Smooth muscle cell (in vitro differentiated cells): ENCODE measurements at regions not wholly inside any gene's neighbourhood (a gene's known extent, or its start where the extent isn't known, plus 50 kb on each side); places are given as distances from the start of the nearest gene placed in this dataset.

Experiments
- DNase-seq: peaks from one replicate; lab custom pipeline; 2025; ENCODE audit not compliant: unreplicated experiment; lab: John Stamatoyannopoulos, UW
- H2AFZ ChIP-seq: fragments of 200-600 bp; sonication (generic); 2 replicates; pipeline ENCODE4 v1.6.0; 2016; ENCODE audit warnings: antibody characterized with exemption, low read depth, mild to moderate bottlenecking
- H3F3A ChIP-seq: fragments of 200-600 bp; sonication (generic); 2 replicates; pipeline ENCODE4 v1.6.0; 2017; ENCODE audit warnings: antibody characterized with exemption, low read depth
- H3K27ac ChIP-seq: fragments of 200-600 bp; sonication (generic); 2 replicates; pipeline ENCODE4 v1.5.1; 2016; ENCODE audit warnings: low read depth, mild to moderate bottlenecking
- H3K27me3 ChIP-seq: fragments of 200-600 bp; sonication (generic); 2 replicates; pipeline ENCODE4 v1.6.1; 2016; ENCODE audit warnings: low read depth, mild to moderate bottlenecking
- H3K36me3 ChIP-seq: fragments of 200-600 bp; sonication (generic); 2 replicates; pipeline ENCODE4 v1.5.1; 2016; ENCODE audit warnings: low read depth
- H3K4me1 ChIP-seq: fragments of 200-600 bp; sonication (generic); 2 replicates; pipeline ENCODE4 v1.5.1; 2016; ENCODE audit warnings: low read depth
- H3K4me2 ChIP-seq: fragments of 200-600 bp; sonication (generic); 2 replicates; pipeline ENCODE4 v1.6.0; 2016; ENCODE audit warnings: mild to moderate bottlenecking
- H3K4me3 ChIP-seq: fragments of 200-600 bp; sonication (generic); 2 replicates; pipeline ENCODE4 v1.5.1; 2016; ENCODE audit warnings: mild to moderate bottlenecking
- H3K79me2 ChIP-seq: fragments of 200-600 bp; sonication (generic); 2 replicates; pipeline ENCODE4 v1.6.0; 2016; ENCODE audit warnings: low read depth, mild to moderate bottlenecking
- H3K9ac ChIP-seq: fragments of 200-600 bp; sonication (generic); 2 replicates; pipeline ENCODE4 v1.6.0; 2016; ENCODE audit warnings: low read depth
- H3K9me3 ChIP-seq: fragments of 200-600 bp; sonication (generic); replicated peaks from 2 replicates; pipeline ENCODE4 v1.5.1; 2016; ENCODE audit warnings: low read depth
- H4K20me1 ChIP-seq: fragments of 200-600 bp; sonication (generic); 2 replicates; pipeline ENCODE4 v1.6.0; 2016; ENCODE audit warnings: low read depth
- CTCF ChIP-seq: fragments of 200-600 bp; sonication (generic); IDR thresholded peaks from 2 replicates; pipeline ENCODE4 v1.5.1; 2017; ENCODE audit warnings: borderline replicate concordance, mild to moderate bottlenecking, antibody characterized with exemption; ENCODE audit not compliant: insufficient read depth, poor library complexity, severe bottlenecking
- WGBS: methylation state at CpG from one replicate; pipeline ENCODE4 v1.1.7; 2016; ENCODE audit warnings: low lambda C conversion rate; 5-methylcytosine and 5-hydroxymethylcytosine counted together

- H3K4me2 ChIP-seq: no peak overlapping the region
- no peak overlapping the region for H3K9ac ChIP-seq
- H3K9me3 ChIP-seq: no peaks in the 10 kb centered on the region
- no peaks in the 10 kb centered on the region for H3K79me2 ChIP-seq
- H3K27ac ChIP-seq: no peak overlapping the region
- no peak for DNase-seq
- no peak for TF ChIP-seq CTCF
- H3K4me1 ChIP-seq: no peaks in the 10 kb centered on the region
- H4K20me1 ChIP-seq: no peaks in the 10 kb centered on the region
- H3F3A ChIP-seq: no peaks in the 10 kb centered on the region
- no peaks in the 10 kb centered on the region for H3K36me3 ChIP-seq
- H3K4me3 ChIP-seq: no peak overlapping the region
- peaks cover 13% of the 10 kb centered on the region for H3K27me3 ChIP-seq
- no peak overlapping the region for H2AFZ ChIP-seq
- WGBS: 85% methylated on average over 4 of the region's 4 CpGs
These were observed 153.8 kb downstream of the ASB1 start for GRCh38 chr2:238580486-238580885.

- Histone ChIP-seq H4K20me1 (no peaks in the 10 kb centered on the region), H3K9me3 (no peaks in the 10 kb centered on the region), H3F3A (no peaks in the 10 kb centered on the region), H3K9ac (no peak overlapping the region), H3K36me3 (no peaks in the 10 kb centered on the region), H3K79me2 (no peaks in the 10 kb centered on the region), H3K4me3 (no peak overlapping the region), H2AFZ (no peak overlapping the region), H3K4me1 (no peaks in the 10 kb centered on the region), H3K4me2 (no peak overlapping the region), H3K27me3 (peaks cover 6% of the 10 kb centered on the region), H3K27ac (no peak overlapping the region)
- no peak for DNase-seq
- WGBS: 75% methylated on average over 4 of the region's 4 CpGs
- TF ChIP-seq CTCF: no peak
These were observed 154.4 kb downstream of the ASB1 start for GRCh38 chr2:238581126-238581525.

GRCh38 chr2:238582159-238582558, 155.4 kb downstream of the ASB1 start:
- Histone ChIP-seq H3K4me2 (no peak overlapping the region), H3K4me1 (no peaks in the 10 kb centered on the region), H3K9ac (no peak overlapping the region), H3K79me2 (no peaks in the 10 kb centered on the region), H2AFZ (no peak overlapping the region), H3K27ac (no peak overlapping the region), H3K4me3 (no peak overlapping the region), H3K36me3 (no peaks in the 10 kb centered on the region), H3F3A (no peaks in the 10 kb centered on the region), H3K9me3 (no peaks in the 10 kb centered on the region), H4K20me1 (no peaks in the 10 kb centered on the region), H3K27me3 (no peaks in the 10 kb centered on the region)
- WGBS: 76% methylated on average over 1 of the region's 1 CpG
- TF ChIP-seq CTCF: no peak
- no peak for DNase-seq

GRCh38 chr2:238584617-238585016, 157.9 kb downstream of the ASB1 start:
- Histone ChIP-seq H3K27ac (no peak overlapping the region), H4K20me1 (no peaks in the 10 kb centered on the region), H3F3A (no peaks in the 10 kb centered on the region), H3K27me3 (no peaks in the 10 kb centered on the region), H3K9me3 (no peaks in the 10 kb centered on the region), H3K4me3 (no peak overlapping the region), H3K4me2 (no peak overlapping the region), H2AFZ (no peak overlapping the region), H3K9ac (no peak overlapping the region), H3K79me2 (no peaks in the 10 kb centered on the region), H3K4me1 (no peaks in the 10 kb centered on the region), H3K36me3 (no peaks in the 10 kb centered on the region)
- no peak for TF ChIP-seq CTCF
- WGBS: 94% methylated on average over 4 of the region's 4 CpGs
- no peak for DNase-seq
